K562 (cell line): ENCODE measurements at regions not wholly inside any gene's neighbourhood (a gene's known extent, or its start where the extent isn't known, plus 50 kb on each side); places are given as distances from the start of the nearest gene placed in this dataset.

Experiments
- ATAC-seq: fragments of 200-7000 bp; cut with Tn5 transposase; 3 replicates; pipeline ENCODE4 v1.9.1; 2020; ENCODE audit warnings: moderate library complexity
- BruUV-seq: library from RNA; stranded (reverse); fragments of 400-500 nt; replicated peaks from 2 replicates; lab custom pipeline; 2021; lab: Mats Ljungman, UMichigan
- CTCF ChIA-PET: fragments of 300-600 bp; formaldehyde crosslinking; extraction: SDS; loops from one replicate; lab custom pipeline; 2021; ENCODE audit warnings: low intra/inter-chr PET ratio; lab: Yijun Ruan, JAX
- POLR2A ChIA-PET: fragments of 300-600, 350-650 bp; sonication (Branson Sonifier 250); formaldehyde crosslinking; extraction: SDS; loops from one replicate; lab custom pipeline; 2021; ENCODE audit warnings: antibody characterized with exemption, inconsistent platforms; lab: Yijun Ruan, JAX
- DNase-seq, 4 experiments: peaks; one replicate each; pipeline versions ENCODE4 v3.0.0 to v3.0.0-alpha.2; 2011 to 2018; ENCODE audit warnings: low spot score in 3 of 4, mixed read lengths in 3 of 4; ENCODE audit errors: extremely low read depth in 1 of 4
- FAIRE-seq: peaks from 2 replicates; lab custom pipeline; 2011; peaks lifted over from hg19 to GRCh38; lab: Jason Lieb, UNC
- H2AFZ ChIP-seq: 2 replicates; pipeline ENCODE4 v1.6.0; 2011; ENCODE audit warnings: low read depth, low read length, control low read depth, inconsistent platforms
- H3K27ac ChIP-seq: fragments of 200-600 bp; 3 replicates; pipeline ENCODE4 v1.8.0; 2011; ENCODE audit warnings: low read depth, mild to moderate bottlenecking, control low read depth, inconsistent platforms, low read length, moderate library complexity, mixed read lengths; ENCODE audit errors: extremely low read depth
- H3K27me3 ChIP-seq, 2 experiments: fragments of 300-600 bp in 1 of 2; 2 replicates in 1 of 2; 3 replicates in 1 of 2; pipeline versions ENCODE4 v1.6.0 to v1.8.0; 2011; ENCODE audit warnings: inconsistent platforms in 2 of 2, low read length in 2 of 2, mild to moderate bottlenecking in 1 of 2, mixed read lengths in 1 of 2, moderate library complexity in 1 of 2; ENCODE audit not compliant: control insufficient read depth in 2 of 2, insufficient read depth in 2 of 2
- H3K36me3 ChIP-seq: fragments of 300-600 bp; 3 replicates; pipeline ENCODE4 v1.8.0; 2011; ENCODE audit warnings: mild to moderate bottlenecking, low read length, inconsistent platforms; ENCODE audit not compliant: control insufficient read depth, insufficient read depth
- H3K4me1 ChIP-seq, 2 experiments: fragments of 200-600 bp in 1 of 2; replicated peaks in 1 of 2; 2 replicates in 1 of 2; 3 replicates in 1 of 2; pipeline versions ENCODE4 v1.5.1 to v1.8.0; 2011; ENCODE audit warnings: inconsistent platforms in 2 of 2, low read length in 2 of 2, mild to moderate bottlenecking in 1 of 2, mixed read lengths in 1 of 2, moderate library complexity in 1 of 2; ENCODE audit not compliant: control insufficient read depth in 2 of 2, insufficient read depth in 2 of 2
- H3K4me2 ChIP-seq: 2 replicates; pipeline ENCODE4 v1.6.1; 2011; ENCODE audit warnings: low read length, control low read depth, inconsistent platforms, mixed read lengths; ENCODE audit not compliant: insufficient read depth
- H3K4me3 ChIP-seq: fragments of 200-600 bp; sonication (generic), shearing (Covaris generic); 2 replicates; pipeline ENCODE4 v1.5.1; 2016; ENCODE audit warnings: control low read depth, inconsistent platforms
- H3K79me2 ChIP-seq: fragments of 200-600 bp; 3 replicates; pipeline ENCODE4 v1.8.0; 2011; ENCODE audit warnings: low read length, inconsistent platforms; ENCODE audit not compliant: control insufficient read depth, insufficient read depth
- H3K9ac ChIP-seq, 2 experiments: 2 replicates each; pipeline versions ENCODE4 v1.6.0 to v1.6.1; 2011; ENCODE audit warnings: low read depth in 2 of 2, low read length in 2 of 2, control low read depth in 1 of 2, inconsistent platforms in 1 of 2, mild to moderate bottlenecking in 1 of 2, mixed read lengths in 1 of 2; ENCODE audit not compliant: insufficient read depth in 1 of 2
- H3K9me1 ChIP-seq: one replicate; pipeline ENCODE4 v1.6.0; 2011; ENCODE audit warnings: inconsistent platforms, mild to moderate bottlenecking, low read length, moderate library complexity; ENCODE audit not compliant: control insufficient read depth, insufficient read depth
- H3K9me3 ChIP-seq: replicated peaks from 2 replicates; pipeline ENCODE4 v1.5.1; 2011; ENCODE audit warnings: low read depth, low read length, inconsistent platforms; ENCODE audit not compliant: control insufficient read depth, insufficient read depth
- H4K20me1 ChIP-seq: replicated peaks from 2 replicates; pipeline ENCODE4 v1.6.1; 2011; ENCODE audit warnings: low read length, inconsistent platforms, mixed read lengths; ENCODE audit not compliant: control insufficient read depth, insufficient read depth
- ARID1B ChIP-seq: fragments of 450-650 bp; IDR thresholded peaks from 2 replicates; pipeline ENCODE4 v1.6.1; 2016; ENCODE audit warnings: antibody characterized with exemption, mild to moderate bottlenecking, inconsistent platforms
- BRF1 ChIP-seq: IDR thresholded peaks from 3 replicates; pipeline ENCODE4 v1.6.1; 2011; ENCODE audit warnings: borderline replicate concordance, mild to moderate bottlenecking; ENCODE audit not compliant: insufficient read length; ENCODE audit errors: extremely low read depth
- CHCHD3 ChIP-seq: fragments of 250-450 bp; sonication (Bioruptor Pico); IDR thresholded peaks from 2 replicates; pipeline ENCODE4 v2.1.2; 2022; ENCODE audit warnings: mild to moderate bottlenecking
- FOXK1 ChIP-seq: sonication (generic); formaldehyde crosslinking; IDR thresholded peaks from 2 replicates; pipeline ENCODE4 v1.8.0; 2022; ENCODE audit warnings: missing genetic modification reagents, mild to moderate bottlenecking, borderline replicate concordance
- HDAC2 ChIP-seq: fragments of 450-650 bp; IDR thresholded peaks from 2 replicates; pipeline ENCODE4 v1.6.1; 2016; ENCODE audit warnings: mild to moderate bottlenecking
- HDGF ChIP-seq: fragments of 450-650 bp; IDR thresholded peaks from 2 replicates; pipeline ENCODE4 v1.6.1; 2016
- MTF1 ChIP-seq: fragments of 250-450 bp; sonication (Bioruptor Pico); IDR thresholded peaks from 2 replicates; pipeline ENCODE4 v1.9.0; 2021; ENCODE audit warnings: moderate library complexity, mild to moderate bottlenecking, inconsistent platforms, borderline replicate concordance
- POLR2B ChIP-seq: fragments of 450-650 bp; IDR thresholded peaks from 2 replicates; pipeline ENCODE4 v1.6.1; 2018; ENCODE audit warnings: low read depth; ENCODE audit not compliant: partially characterized antibody
- RHOXF2B ChIP-seq: fragments of 250-450 bp; sonication (Bioruptor Pico); conservative IDR thresholded peaks from 2 replicates; pipeline ENCODE4 v1.5.1; 2021
- TCF15 ChIP-seq: fragments of 250-450 bp; sonication (Bioruptor Pico); IDR thresholded peaks from 2 replicates; pipeline ENCODE4 v1.8.0; 2022; ENCODE audit warnings: moderate library complexity, mild to moderate bottlenecking, inconsistent platforms
- USF2 ChIP-seq: sonication (generic); formaldehyde crosslinking; IDR thresholded peaks from 2 replicates; pipeline ENCODE4 v1.5.0; 2020; ENCODE audit warnings: missing genetic modification reagents
- ZNF263 ChIP-seq: sonication (generic); formaldehyde crosslinking; IDR thresholded peaks from 2 replicates; pipeline ENCODE4 v1.8.0; 2022; ENCODE audit warnings: mild to moderate bottlenecking, missing genetic modification reagents, borderline replicate concordance
- ZNF395 ChIP-seq: fragments of 200-800 bp; sonication (Bioruptor generic); IDR thresholded peaks from 2 replicates; pipeline ENCODE4 v1.6.1; 2017; ENCODE audit warnings: missing genetic modification characterization, missing compliant biosample characterization
- WGBS: fragments of 100-300 bp; shearing (Covaris generic); methylation state at CpG from one replicate; pipeline ENCODE4 v1.1.6; 2016; ENCODE audit warnings: low coverage, mixed read lengths; ENCODE audit not compliant: insufficient coverage; ENCODE audit errors: missing lambda C conversion rate; 5-methylcytosine and 5-hydroxymethylcytosine counted together
- in situ Hi-C: fragments of 300-500 bp; cut with MboI; formaldehyde crosslinking; loops from 4 replicates; pipeline ENCODE4 v1.15.0; 2018; ENCODE audit warnings: inconsistent platforms, mixed read lengths
- intact Hi-C: fragments of 100-400 bp; cut with micrococcal nuclease; formaldehyde crosslinking; loops from 2 replicates; pipeline ENCODE4 v1.14.2; 2022
- TF ChIP-seq, protein P1 (sequence below): fragments of 250-450 bp; sonication (Bioruptor Pico); IDR thresholded peaks from 2 replicates; pipeline ENCODE4 v1.8.0; 2021; ENCODE audit warnings: borderline replicate concordance, mild to moderate bottlenecking, moderate library complexity; ENCODE audit not compliant: poor library complexity, severe bottlenecking

GRCh38 chr5:1936413-1936812, 53.7 kb upstream of the IRX4 start:
- Histone ChIP-seq H3K9me3 (no peaks in the 10 kb centered on the region), H3K9me1 (no peaks in the 10 kb centered on the region), H3K27me3 (peaks cover 15 to 51% of the 10 kb centered on the region in 2 experiments), H3K4me1 (peaks cover 0 to 4% of the 10 kb centered on the region in 2 experiments; a peak in 1 of 5 replicates), H3K79me2 (no peaks in the 10 kb centered on the region), H2AFZ (no peak overlapping the region), H3K4me3 (no peak overlapping the region), H4K20me1 (no peaks in the 10 kb centered on the region; the same call in none of the 2 replicates), H3K9ac (no peak overlapping the region), H3K27ac (no peak overlapping the region)
- ChIA-PET POLR2A (interaction anchor here (0.7 kb wide), 1 partner anchor 11 kb away, joined by 3 read pairs; no protein-coding TSS in a partner anchor), CTCF (no interaction called here)
- BruUV-seq: no TSS peak
- no peak for ATAC-seq
- no peak for FAIRE-seq
- 0% methylated on average over 4 of the region's 4 CpGs for WGBS
- DNase-seq: no peak
- in situ Hi-C loops: no loop called here
- TF ChIP-seq POLR2B (no peak), HDAC2 (no peak), ZNF263 (CRISPR knock-in tag) (no peak), ZNF395 (no peak), ARID1B (no peak), USF2 (CRISPR knock-in tag) (no peak), MTF1 (CRISPR knock-in tag) (no peak), HDGF (no peak), FOXK1 (CRISPR knock-in tag) (no peak), RHOXF2B (CRISPR knock-in tag) (no peak), BRF1 (no peak), TCF15 (CRISPR knock-in tag) (no peak), CHCHD3 (no peak)
- TF ChIP-seq, protein P1, sequence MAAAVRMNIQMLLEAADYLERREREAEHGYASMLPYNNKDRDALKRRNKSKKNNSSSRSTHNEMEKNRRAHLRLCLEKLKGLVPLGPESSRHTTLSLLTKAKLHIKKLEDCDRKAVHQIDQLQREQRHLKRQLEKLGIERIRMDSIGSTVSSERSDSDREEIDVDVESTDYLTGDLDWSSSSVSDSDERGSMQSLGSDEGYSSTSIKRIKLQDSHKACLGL: no peak
- TF ChIP-seq, all 486 proteins: peak for 0
- Histone ChIP-seq H3K4me2 (no peak overlapping the region), H3K36me3 (no peaks in the 10 kb centered on the region)
- intact Hi-C loops: no loop called here
